Nephron progenitor cell (in vitro differentiated cells): ENCODE measurements at regions not wholly inside any gene's neighbourhood (a gene's known extent, or its start where the extent isn't known, plus 50 kb on each side); places are given as distances from the start of the nearest gene placed in this dataset.

Source experiments
- DNase-seq: peaks from one replicate; pipeline ENCODE4 v3.0.0; 2021
- H3K27ac Mint-ChIP-seq: 2 replicates; pipeline ENCODE4 v1.8.0; 2021; ENCODE audit warnings: mild to moderate bottlenecking, moderate library complexity, mixed read lengths
- H3K27me3 Mint-ChIP-seq: 2 replicates; pipeline ENCODE4 v1.8.0; 2021; ENCODE audit warnings: mild to moderate bottlenecking, low read depth, mixed read lengths; ENCODE audit not compliant: poor library complexity
- H3K36me3 Mint-ChIP-seq: 2 replicates; pipeline ENCODE4 v1.8.0; 2021; ENCODE audit warnings: low read depth, mixed read lengths
- H3K4me1 Mint-ChIP-seq: 2 replicates; pipeline ENCODE4 v1.8.0; 2021; ENCODE audit warnings: mixed read lengths
- H3K4me3 Mint-ChIP-seq: 2 replicates; pipeline ENCODE4 v1.8.0; 2021; ENCODE audit warnings: mild to moderate bottlenecking, moderate library complexity, mixed read lengths
- H3K9me3 Mint-ChIP-seq: 2 replicates; pipeline ENCODE4 v1.8.0; 2021; ENCODE audit warnings: mild to moderate bottlenecking, moderate library complexity, mixed read lengths
- TF ChIP-seq, protein P1 (sequence below): fragments of 200-600 bp; sonication (generic); IDR thresholded peaks from 2 replicates; pipeline ENCODE4 v1.5.0; 2021; ENCODE audit warnings: antibody characterized with exemption

DNA sequence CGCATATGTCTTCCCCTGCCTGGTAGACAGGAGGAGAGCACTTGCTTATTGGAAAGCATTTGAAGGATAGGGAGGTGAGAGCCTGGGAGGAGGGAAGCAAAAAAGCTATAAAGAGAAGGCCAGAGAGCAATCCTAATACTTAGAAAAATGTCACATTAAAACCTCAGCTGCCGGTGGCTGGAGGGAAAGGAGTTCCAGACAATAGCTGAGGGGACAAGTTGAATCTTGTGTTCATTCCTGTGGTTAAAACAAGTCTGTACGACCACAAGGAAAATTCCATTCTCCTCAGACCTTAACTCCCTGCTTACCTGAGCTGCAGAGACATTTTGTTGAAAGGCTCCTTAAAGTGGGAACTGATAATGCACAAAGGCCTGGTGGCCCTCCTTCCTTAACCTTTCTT lies 218.8 kb upstream of the CAMK1G start:
- Mint-ChIP-seq H3K4me3 (no peak overlapping the region), H3K9me3 (no peaks in the 10 kb centered on the region), H3K27me3 (peaks cover 13% of the 10 kb centered on the region), H3K27ac (no peak overlapping the region), H3K36me3 (no peaks in the 10 kb centered on the region), H3K4me1 (peaks cover 18% of the 10 kb centered on the region)
- no peak for DNase-seq
- TF ChIP-seq, protein P1, sequence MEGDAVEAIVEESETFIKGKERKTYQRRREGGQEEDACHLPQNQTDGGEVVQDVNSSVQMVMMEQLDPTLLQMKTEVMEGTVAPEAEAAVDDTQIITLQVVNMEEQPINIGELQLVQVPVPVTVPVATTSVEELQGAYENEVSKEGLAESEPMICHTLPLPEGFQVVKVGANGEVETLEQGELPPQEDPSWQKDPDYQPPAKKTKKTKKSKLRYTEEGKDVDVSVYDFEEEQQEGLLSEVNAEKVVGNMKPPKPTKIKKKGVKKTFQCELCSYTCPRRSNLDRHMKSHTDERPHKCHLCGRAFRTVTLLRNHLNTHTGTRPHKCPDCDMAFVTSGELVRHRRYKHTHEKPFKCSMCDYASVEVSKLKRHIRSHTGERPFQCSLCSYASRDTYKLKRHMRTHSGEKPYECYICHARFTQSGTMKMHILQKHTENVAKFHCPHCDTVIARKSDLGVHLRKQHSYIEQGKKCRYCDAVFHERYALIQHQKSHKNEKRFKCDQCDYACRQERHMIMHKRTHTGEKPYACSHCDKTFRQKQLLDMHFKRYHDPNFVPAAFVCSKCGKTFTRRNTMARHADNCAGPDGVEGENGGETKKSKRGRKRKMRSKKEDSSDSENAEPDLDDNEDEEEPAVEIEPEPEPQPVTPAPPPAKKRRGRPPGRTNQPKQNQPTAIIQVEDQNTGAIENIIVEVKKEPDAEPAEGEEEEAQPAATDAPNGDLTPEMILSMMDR = no peak

DNA sequence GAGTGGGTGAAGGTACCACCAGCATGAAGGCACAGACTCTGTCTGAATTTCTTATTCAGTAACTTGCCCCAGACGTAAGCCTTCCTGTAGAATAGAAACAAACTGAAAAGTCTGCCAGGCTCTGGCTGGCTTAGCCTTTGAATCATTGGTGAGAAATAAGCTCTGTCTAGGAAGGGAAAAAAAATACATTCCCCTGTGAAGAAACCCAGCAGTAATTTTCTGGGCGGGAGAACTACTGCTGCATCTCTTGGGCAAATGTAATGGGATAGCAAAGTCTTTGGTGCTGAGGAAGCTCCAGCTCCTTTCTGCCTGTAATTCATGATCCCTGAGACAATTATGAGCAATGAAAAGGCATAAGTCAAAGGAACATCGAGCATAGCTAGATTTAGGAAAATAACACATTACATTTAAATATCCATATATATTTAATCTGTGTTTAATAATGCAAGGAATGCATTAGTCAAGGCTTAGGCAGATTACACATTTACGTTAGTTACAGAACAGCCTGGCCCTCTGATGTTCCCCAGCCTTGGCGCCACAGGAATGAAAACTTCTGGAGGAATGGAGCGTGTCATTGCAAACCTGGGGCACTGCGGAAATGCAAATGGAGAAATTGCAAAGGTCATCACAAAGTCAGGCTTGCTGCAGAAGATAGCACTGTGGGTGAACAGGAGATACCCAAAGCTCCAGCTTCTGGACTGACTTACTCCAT lies 216.3 kb upstream of the CAMK1G start:
- Mint-ChIP-seq H3K36me3 (no peaks in the 10 kb centered on the region), H3K4me1 (peaks cover 18% of the 10 kb centered on the region), H3K4me3 (no peak overlapping the region), H3K27me3 (peaks cover 13% of the 10 kb centered on the region), H3K9me3 (no peaks in the 10 kb centered on the region), H3K27ac (no peak overlapping the region)
- DNase-seq = no peak
- TF ChIP-seq, protein P1 = no peak

DNA sequence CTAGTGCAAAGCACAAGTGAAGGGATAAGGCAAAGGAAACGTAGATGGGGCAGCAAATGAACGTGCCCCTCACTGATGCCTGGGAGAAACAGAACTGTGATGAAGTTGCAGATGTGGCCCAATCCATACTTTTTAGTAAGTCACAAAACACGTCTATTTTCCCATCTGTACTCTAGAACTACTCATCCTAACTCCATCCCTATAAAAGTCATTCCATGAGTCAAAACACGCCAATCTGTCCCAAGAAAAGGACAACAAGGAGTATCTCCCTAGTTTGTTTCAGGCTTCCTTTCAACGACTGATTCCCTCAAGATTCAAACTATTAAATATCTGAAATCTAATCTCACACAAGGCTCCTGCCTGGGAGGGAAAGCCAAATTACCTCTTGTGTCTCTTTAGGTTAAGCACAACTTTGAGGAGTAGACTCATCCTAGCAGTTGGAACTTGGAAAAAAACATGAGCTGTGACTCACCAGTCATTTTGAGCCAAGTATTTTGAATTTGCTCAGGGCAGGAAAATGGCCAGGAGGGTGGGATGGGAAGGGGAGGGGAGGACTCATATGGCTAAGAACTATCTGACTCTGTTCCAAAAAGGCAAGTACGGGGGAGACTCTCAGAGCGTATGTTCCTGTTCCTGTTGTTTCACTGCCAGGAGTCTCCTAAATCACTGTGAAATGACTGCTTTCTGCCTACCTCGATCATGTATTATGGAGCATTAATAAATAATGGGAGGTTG lies 214.5 kb upstream of the CAMK1G start:
- DNase-seq = no peak
- Mint-ChIP-seq H3K27ac (no peak overlapping the region), H3K36me3 (no peaks in the 10 kb centered on the region), H3K9me3 (no peaks in the 10 kb centered on the region), H3K27me3 (peaks cover 16% of the 10 kb centered on the region), H3K4me3 (no peak overlapping the region), H3K4me1 (peaks cover 6% of the 10 kb centered on the region)
- TF ChIP-seq, protein P1 = no peak

DNA sequence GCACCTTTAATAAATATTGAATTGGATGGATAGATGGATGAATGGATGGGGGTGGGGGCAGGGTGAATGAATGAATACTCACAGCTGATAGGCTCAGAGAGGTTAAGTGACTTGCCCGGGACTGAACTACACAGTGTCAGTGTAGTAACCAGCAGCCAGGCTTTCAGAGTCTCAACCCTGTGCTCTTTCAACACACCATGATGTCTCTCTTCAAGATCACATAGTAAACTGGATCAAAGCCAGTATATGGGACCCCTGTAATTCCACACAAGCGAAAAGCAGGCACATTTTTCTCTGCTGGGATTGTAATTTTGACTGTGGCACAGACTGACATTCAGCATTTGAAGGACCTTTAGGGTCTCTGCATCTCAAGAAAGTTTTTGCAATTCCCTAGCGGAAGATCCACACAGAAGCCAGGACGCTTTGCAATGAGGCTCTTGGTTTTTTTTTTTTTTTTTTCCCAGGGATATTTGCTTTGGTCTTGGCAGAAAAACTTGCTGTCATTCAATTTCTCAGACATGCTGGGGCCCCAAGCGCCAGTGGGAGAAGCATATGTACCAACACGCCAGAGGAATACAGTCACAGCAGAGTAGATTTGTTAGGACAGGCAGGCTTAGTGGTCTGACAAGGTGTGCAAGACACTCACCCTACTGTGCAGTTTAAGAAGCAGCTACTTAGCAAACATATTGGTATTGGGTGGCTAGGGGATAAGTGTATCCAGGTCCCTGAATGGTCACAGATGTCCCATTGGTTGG lies 213.1 kb upstream of the CAMK1G start:
- no peak for DNase-seq
- TF ChIP-seq, protein P1 = no peak
- Mint-ChIP-seq H3K36me3 (no peaks in the 10 kb centered on the region), H3K4me1 (peaks cover 10% of the 10 kb centered on the region), H3K4me3 (no peak overlapping the region), H3K27me3 (peaks cover 16% of the 10 kb centered on the region), H3K9me3 (no peaks in the 10 kb centered on the region), H3K27ac (no peak overlapping the region)

DNA sequence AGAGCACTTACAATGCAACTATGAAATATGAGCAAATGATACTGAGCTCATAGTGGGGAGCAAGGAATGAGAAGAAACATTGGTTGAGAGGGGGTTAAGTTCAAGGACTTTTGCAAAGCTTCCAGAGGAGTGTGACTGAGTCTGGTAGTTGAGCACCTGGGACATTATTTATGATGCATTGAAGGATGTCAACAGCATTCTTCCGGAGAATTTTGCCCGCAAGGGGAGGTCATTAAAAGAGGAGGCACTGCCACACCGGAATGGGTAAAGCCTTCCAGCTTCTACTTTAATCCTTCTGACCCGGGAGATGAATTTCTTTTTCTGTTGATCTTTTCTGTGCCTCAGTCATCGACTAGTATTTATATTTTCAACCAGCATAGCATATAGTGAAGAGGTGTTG lies 208.4 kb upstream of the CAMK1G start:
- Mint-ChIP-seq H3K27ac (no peak overlapping the region), H3K4me3 (no peak overlapping the region), H3K4me1 (peaks cover 30% of the 10 kb centered on the region), H3K36me3 (no peaks in the 10 kb centered on the region), H3K27me3 (peaks cover 8% of the 10 kb centered on the region), H3K9me3 (no peaks in the 10 kb centered on the region)
- TF ChIP-seq, protein P1 = no peak
- no peak for DNase-seq
